NCI-H1436 (cell line): ENCODE measurements at regions not wholly inside any gene's neighbourhood (a gene's known extent, or its start where the extent isn't known, plus 50 kb on each side); places are given as distances from the start of the nearest gene placed in this dataset.
"Not testable (repeated sequence)": the region's sequence is repeated elsewhere in the genome, so short reads cannot be mapped to it uniquely, and the experiment has no call there.

Experiments
- DNase-seq: peaks from one replicate; lab custom pipeline; 2025; lab: John Stamatoyannopoulos, UW

- no peak for DNase-seq
Measured at GRCh38 chr1:14347186-14347585, 251.3 kb upstream of the KAZN start.

- DNase-seq = no peak
Measured at GRCh38 chr1:14347776-14348175, 250.7 kb upstream of the KAZN start.

DNA sequence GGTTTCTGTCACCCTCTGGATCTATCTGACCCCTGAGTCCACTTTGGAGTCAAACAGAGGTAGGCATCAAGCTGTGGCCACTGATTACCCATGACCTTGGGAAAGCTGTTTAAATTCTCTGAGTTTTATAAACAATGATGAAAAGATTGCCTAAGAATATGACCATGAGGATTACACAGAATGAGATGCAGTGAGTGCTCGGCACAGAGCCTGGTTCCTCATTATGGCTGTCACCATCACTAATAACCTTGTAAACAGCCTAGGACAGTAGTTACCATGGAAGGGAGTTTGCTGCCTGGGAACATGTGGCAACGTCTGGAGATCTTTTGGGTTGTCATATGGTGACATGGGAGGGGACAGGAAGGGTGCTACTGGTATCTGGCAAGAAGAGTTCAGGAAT, 248.3 kb upstream of the KAZN start:
- DNase-seq = no peak

- no peak for DNase-seq
Measured at GRCh38 chr1:14352897-14353296, 245.6 kb upstream of the KAZN start.

DNA sequence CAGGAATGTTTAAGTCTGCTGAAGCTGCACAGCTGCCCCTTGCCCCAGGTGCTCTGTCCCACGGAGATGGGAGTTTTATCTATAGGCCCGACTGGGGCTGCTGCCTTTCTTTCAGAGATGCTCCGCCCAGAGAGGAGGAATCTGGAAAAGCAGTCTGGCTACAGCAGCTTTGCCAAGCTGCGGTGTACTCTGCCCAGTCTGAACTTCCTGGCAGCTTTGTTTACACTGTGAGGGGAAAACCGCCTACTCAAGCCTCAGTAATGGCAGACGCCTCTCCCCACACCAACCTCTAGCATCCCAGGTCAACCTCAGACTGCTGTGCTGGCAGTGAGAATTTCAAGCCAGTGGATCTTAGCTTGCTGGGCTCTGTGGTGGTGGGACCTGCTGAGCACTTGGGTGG, 237.5 kb upstream of the KAZN start:
- DNase-seq = not testable (repeated sequence)

DNA sequence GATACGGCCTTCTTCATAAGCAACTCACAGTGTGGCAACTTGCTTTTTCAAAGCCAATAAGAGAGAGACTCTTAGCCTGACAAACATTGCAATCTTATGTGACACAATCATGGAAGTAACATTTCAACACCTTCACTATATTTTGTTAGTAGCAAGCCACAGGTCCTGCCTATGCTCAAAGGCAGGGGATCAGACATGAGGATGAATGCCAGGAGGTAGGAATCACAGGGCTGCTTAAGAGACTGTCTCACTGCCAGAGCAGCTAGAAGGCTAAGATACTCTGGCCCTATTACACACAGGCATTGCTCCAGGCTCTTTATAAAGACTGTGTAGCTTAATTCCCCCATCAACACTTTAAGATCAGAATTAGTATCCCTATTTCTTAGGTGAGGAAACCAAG, 236.2 kb upstream of the KAZN start:
- DNase-seq = no peak

DNA sequence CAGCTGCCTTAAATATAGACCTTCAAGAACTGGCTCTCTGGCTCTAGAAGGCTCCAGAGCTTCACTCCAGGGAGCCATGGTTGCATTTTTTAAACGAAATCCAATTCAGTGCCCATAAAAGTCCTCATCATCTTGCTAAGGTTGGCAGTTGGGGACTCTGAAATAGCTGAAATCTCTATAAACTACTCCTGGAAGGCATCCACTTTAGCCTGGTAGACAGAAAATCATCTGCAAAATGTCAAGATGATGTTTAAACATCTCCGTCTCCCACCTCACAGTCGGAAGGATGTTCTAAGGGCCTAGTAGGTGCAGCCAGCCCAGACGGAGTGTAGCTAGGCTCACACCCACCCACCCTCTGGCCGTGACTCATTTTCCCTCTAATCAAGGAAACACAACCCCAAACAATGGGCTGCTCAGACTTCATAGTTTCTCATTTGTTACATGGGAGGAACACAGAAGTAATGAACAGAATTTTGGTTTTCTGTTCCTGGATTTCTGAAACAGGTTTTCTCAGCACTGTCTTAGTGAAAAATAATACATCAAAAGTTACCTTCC, 235.4 kb upstream of the KAZN start:
- no peak for DNase-seq

- DNase-seq = no peak
Measured at GRCh38 chr1:14363707-14364413, 234.6 kb upstream of the KAZN start.

DNA sequence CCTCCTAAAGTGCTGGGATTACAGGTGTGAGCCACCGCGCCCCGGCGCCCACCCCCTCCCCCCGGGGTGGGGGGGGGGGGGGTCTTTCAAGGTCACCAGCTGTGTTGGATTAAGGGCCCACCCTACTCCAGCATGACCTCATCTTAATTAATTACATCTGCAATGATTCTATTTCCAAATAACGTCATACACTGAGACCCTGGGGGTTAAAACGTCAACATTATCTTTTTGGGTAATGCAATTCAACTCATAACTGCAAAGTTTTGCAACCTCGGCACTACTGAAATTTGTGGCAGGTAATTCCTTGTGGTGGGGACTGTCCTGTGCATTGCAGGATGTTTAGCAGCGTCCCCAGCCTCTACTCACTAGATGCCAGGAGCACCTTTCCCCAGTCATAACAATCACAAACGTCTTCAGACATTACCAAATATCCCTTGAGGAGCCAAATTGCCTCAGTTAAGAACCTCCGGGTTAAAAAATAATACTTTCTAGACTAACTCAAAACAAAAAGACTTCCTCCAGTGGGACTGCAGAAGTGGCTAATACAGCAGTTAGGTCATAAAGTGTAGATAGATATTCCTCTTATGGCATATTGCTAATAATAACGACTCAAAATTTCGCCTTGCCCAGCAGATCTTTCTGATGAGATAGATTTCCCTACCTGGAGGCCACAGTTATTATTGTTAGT, 233.0 kb upstream of the KAZN start:
- DNase-seq = no peak

GRCh38 chr1:14366091-14367018, 232.1 kb upstream of the KAZN start:
- DNase-seq = no peak

GRCh38 chr1:14367451-14367850, 231.0 kb upstream of the KAZN start:
- no peak for DNase-seq

DNA sequence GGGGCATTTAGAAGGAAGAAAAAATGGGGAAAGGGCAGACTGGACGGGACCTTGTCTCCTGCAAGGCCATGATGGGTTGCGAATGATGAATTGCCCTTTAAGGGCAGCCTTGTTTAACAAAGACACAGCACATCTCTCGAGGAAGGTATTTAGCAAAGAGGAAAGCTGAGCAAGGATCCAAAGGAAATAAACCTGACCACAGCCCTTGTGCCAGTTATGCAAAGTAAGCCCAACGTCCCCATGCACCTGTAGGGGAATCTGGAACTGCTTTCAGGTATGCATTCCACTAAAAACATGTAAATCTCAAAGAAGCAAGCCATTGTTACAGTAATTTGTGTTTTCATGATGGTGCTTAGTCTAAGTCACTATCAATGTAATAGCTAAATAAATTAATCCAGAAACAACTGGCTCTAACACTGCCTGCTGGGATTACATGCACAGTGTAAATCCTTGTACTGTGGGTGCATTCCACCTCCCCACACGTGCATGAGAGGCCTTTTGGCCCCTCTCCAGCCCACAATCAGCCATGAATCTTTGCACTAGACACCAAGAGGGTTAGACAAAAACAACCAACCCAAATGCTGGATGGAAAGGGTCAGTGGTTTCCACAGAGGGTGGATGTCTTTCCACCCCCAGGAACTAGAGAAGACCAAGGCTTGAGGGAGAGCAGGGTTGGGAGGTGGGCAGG, 228.8 kb upstream of the KAZN start:
- no peak for DNase-seq

DNA sequence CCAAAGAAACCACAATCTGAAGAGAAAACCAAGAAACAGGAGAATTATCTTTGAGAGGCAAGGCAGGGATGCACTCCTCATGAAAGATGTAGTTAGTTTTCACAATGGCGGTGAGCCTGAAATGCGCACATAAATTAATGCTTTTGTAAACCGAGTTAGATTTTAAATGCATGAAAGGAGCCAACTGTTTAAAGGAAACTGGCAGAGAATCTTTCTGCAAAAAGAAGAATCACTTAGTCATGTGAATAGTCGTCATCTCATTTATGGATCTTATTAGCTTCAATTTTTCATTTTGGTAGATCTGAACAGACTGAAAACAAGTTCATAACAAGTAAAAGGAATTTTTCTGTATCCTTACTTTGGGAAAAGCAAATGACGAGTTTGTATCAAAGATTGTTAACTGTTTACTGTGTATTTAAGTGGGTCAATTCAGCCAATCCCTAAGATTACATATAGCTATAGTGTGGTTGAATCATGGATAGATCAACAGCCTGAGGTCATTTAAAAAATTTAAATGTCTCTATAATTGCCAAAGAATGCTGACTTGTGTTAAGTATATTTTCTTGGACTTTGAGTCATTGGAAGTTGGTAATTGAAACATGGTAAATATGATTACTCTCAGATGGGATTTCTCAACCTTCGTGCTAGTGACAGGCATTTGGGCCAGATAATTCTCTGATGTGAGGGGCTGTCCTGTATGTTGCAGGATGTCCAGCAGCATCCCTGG, 226.6 kb upstream of the KAZN start:
- no peak for DNase-seq

DNA sequence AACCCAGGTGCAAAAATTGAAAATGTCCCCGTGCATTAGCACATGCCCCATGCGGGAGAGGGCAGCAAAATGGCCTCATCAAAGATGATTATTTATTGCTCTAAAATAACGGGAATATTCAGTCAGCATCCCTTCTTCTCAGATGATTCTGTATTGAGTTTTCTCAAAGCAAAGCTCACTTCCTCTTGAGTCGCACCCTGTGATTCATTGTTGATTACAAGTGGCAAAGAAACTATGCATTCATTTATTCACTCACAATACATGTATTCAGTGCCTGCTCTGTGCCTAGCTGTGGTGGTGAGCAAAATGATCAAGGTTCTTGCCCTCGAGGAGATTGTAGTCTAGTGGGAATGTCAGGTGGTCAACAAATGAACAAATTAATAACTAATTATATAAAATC, 226.0 kb upstream of the KAZN start:
- DNase-seq = no peak

DNA sequence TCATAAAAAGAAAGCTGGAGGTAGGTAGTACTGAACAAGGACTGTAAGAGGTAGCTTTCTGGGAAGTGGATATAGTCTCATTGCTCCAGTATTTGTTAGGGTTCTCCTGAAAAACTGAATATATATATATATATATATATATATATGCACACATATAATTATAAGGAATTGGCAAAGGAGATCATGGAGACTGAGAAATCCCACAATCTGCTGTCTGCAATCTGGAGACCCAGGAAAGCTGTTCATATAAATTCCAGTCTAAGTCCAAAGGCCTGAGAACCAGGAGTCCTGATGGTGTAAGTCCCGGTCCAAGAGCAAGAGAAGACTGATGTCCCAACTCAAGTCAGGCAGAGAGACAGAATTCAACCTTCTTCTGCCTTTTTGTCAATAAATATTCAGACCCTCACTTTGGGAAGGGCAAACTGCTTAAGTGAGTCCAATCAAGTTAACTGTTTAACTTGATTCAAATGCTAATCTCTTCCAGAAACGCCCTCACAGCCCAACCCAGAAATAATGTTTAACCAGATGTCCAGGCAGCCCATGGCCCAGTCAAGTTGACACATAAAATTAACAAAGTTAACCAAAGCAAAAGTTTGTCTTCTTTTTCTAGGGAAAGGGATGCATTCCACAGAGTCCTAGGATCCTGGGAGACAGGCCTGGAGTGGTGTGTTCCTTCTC, 225.3 kb upstream of the KAZN start:
- DNase-seq = no peak

- no peak for DNase-seq
Measured at GRCh38 chr1:14375226-14375625, 223.3 kb upstream of the KAZN start.

- DNase-seq = no peak
Measured at GRCh38 chr1:14377386-14377785, 221.1 kb upstream of the KAZN start.

- no peak for DNase-seq
Measured at GRCh38 chr1:14380408-14380807, 218.1 kb upstream of the KAZN start.

GRCh38 chr1:14390816-14391215, 207.7 kb upstream of the KAZN start:
- no peak for DNase-seq

DNA sequence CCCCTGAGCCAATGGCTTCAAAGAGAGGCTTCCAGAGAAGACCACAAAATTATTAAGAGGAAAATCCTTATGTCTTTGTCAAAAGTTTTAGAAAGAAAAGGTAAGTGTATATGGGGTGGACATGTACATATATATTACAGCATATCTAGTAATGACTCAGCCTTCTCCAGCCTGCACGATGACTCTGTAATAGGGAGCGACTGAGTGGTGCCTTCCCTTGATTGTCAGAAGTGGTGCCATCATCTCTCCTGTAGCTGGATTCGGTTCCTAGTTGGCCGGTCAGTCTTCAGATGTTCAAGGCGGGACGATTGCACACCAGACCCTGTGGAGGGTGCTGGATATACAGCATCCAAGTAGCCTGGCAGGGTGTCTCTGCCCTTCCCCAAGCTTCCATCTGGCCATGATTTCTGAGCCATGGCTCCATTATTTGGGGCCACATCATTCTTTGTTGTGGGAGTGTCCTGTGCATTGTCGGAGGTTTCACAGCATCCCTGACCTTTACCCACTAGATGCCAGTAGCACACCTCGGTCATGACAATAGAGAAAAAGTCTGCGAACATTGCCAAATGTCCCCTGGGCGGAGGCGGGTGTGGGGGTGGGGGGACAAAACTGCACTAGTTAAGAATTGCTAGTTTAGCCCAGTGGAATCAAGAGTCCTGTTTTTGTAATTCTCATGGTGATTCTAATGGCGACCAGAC, 206.2 kb upstream of the KAZN start:
- DNase-seq = no peak
